GM12872 (cell line): ENCODE measurements at regions not wholly inside any gene's neighbourhood (a gene's known extent, or its start where the extent isn't known, plus 50 kb on each side); places are given as distances from the start of the nearest gene placed in this dataset.

Experiments
- CTCF ChIP-seq: IDR thresholded peaks from 3 replicates; pipeline ENCODE4 v1.5.1; 2011; ENCODE audit warnings: low read depth, mild to moderate bottlenecking, low read length, moderate library complexity; ENCODE audit not compliant: insufficient read depth

GRCh38 chr15:20409247-20409646 lies 132.4 kb downstream of the GOLGA6L6 start:
- TF ChIP-seq CTCF, result no peak

GRCh38 chr15:20407553-20407952 lies 134.0 kb downstream of the GOLGA6L6 start:
- no peak for TF ChIP-seq CTCF

DNA sequence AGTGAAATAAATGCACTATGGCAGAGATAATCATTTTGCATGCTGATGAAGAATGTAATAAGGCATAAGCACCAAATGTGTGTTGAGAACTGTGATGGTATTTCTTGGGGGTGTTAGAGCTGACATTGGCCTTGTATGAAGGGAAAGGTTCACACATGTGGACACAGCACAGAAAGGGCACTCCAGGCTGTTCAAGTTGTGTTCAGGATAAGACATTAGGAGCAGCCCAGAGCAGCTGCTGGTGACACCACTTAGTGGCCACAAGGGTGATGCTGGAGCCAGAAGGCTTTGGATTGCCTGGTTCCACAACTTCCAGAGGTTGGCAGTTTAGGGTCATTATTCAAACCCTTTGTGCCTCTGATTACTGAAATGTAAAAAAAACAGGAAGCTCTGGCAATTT lies 155.4 kb downstream of the GOLGA6L6 start:
- no peak for TF ChIP-seq CTCF

- TF ChIP-seq CTCF, result no peak
Measured at GRCh38 chr15:20376872-20377271, 164.7 kb downstream of the GOLGA6L6 start.

GRCh38 chr15:20369500-20369899 lies 172.1 kb downstream of the GOLGA6L6 start:
- TF ChIP-seq CTCF, result no peak

DNA sequence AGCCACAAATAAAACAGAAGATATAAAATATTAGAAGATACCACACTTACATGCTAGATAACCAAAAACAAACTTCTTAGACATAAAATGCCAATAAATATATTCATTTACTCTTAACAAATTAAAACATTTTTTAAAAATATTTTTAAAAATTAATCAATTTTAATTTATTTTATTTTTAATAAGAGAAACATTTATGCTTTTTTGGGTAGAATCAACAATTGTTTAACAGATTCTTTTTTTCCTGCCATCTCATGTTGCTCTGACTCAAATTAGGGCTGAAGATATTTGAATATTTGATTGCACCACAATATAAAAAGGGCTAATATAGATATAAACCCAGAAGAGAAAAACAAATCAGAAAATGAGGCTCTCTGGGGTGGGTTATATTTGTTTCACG lies 172.6 kb downstream of the GOLGA6L6 start:
- TF ChIP-seq CTCF, result no peak

- no peak for TF ChIP-seq CTCF
Measured at GRCh38 chr15:20367093-20367492, 174.5 kb downstream of the GOLGA6L6 start.

- no peak for TF ChIP-seq CTCF
Measured at GRCh38 chr15:20361091-20361490, 180.5 kb downstream of the GOLGA6L6 start.
